AG08395 (cell line): ENCODE measurements at regions not wholly inside any gene's neighbourhood (a gene's known extent, or its start where the extent isn't known, plus 50 kb on each side); places are given as distances from the start of the nearest gene placed in this dataset.

Source experiments
- DNase-seq: peaks from one replicate; pipeline ENCODE4 v3.0.0; 2012; ENCODE audit warnings: mixed read lengths, low spot score

DNA sequence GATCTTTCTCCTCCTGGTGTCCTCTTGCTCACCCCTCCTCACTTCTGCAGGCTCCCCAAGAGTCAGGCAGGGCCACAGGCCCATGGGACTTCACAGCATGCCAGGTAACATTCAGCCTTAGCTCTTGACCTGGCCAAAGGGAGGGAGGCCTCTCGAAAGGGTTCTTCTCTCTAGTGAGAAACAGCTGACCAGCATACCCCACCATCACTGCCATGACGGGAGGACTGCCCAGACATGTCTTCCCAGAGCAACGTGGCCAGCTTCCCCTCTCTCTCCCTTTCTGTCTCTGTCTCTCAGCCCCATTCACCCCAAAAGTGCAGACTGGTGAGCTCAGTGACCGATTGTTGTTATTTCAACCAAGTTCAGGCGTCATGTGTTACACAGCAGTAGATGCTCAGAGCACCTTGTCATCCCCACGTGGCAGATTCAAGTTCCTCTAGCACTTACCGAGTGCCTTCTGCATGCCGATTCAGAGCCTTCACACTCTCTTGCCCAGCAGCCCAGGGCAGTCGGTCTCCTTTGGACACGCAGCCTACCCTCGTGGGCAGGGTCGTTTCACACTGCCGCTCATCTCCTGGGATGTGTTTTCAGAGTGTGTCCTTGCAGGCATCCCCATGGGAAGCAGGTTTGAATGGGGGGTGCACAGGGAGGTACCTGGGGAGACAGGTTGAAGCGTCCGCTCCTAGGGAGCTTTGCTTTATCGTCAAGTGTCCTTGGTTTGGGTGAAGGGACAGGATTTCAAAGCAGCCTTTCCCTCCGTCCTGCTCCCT is 259.9 kb downstream of the NDUFA10 start:
- DNase-seq = no peak

DNA sequence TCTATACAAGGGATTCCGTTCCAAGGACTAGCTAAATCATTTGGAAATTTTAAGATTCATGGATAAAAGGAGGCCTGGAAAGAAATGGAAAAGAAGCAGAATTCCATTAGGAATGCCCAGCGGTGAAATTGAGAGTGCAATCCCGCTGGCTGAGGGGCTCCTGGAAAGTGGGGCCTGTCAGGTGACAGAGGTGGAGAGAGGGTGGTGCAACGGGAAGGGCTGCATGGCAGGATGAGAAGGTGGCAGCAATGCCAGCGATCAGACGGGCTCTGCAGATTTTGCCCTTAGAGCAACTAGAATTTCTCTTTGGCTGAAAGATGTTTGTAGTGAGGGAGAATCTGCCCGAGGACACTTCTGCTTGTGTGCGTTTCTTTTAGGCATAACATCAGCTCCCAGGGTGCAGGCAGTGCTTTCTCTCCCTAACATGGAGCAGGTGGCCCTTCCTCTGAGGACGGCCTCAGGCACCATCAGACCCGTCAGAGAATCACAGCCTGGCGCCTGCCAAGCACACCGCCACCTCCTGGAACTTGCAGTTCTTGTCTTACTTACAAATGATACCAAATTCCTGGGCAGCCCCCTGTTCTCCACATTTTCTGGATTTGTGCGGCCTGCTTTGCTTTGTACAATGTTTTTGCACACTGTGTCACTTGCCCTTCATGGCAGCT is 261.6 kb downstream of the NDUFA10 start:
- no peak for DNase-seq

DNA sequence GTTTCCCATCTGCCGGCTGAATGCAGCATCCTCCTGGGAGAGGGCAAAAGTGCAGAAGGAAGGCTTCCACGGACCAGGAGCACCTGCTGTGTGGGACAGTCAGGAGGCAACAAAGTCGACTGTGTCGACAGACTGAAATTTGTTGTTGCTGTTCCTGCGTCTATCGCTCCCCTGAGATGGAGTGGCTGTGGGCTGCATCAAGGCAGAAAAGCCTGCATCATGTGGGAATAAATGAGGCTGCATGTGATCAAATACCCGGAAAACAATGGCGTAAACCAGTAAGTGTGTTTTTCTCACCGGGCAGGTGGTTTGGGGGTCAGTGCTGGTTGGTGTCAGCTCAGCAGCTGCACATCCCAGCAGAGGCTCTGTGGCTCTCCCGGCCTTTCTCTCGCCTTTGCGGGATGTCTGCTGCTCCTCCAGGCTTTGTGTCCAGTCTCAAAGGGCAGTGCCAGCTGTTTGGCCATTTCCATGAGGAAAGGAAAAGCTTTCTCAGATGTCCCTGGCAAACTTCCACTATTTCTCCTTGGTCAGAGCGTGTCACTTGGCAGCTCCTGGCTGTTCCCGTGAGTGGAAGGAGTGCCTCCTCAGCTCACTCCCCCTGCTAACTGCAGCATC is 262.4 kb downstream of the NDUFA10 start:
- no peak for DNase-seq

DNA sequence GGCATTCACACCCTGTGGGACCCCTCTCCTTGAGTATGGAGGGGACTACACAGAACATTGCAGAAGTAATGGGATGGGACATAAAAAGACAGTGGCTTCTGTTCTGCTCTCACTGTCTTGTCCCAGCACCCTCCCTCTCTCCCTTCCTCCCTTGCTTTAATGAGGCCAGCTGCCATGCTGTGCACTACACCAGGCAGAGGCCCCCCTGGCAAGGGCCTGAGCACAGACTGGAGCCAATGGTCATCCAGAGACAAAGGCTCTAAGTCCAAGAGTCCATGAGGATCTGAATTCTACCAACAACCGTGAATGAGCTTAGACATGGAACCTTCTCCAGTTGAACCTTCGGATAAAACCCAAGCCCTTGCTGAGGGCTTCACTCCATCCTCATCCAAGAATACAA is 263.0 kb downstream of the NDUFA10 start:
- DNase-seq = no peak

DNA sequence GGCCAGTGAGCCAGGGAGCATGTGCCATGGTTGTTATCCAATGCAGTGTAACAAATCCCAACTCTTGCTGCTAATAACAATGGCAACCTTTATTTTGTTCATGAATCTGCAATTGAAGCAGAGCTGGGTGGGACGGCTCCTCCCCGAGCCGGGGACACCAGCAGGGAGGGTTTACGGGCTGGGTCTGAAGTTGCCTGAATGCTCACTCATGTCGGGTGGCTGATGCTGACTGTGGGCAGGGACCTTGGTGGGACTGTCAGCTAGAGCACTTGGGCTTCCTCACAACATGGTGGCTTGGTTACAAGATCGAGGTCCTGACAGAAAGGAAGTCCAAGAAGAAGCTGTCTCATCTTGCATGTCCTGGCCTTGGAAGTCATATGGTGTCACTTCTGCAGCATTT is 264.5 kb downstream of the NDUFA10 start:
- DNase-seq = no peak

DNA sequence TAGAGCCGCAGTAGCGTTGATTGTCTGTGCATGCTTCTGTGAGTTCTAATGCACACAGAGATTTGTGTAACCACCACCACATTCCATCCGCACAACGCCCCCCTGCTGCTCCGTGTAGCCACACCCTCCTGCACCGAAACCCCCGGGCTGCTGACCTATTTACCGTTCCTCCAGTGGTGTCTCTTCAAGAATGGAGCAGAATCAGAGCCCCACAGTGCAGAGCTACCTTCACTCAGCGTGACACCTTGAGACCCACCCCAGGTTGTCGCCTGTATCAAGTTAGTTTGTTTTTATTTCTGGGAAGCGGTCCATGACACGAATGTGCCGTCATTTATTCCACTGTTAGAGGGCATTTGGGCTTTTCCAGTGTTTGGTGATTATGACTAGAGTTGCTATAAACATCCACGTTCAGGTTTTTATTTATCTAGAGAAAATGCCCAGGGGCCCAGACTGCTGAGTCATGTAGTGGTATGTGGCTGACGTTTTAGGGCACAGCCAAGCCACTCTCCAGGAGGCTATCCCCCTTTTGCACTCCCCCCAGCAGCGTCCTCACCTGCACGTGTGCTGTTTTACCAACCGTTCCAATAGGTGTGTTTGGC is 266.8 kb downstream of the NDUFA10 start:
- peak; percentile 5 for DNase-seq

DNA sequence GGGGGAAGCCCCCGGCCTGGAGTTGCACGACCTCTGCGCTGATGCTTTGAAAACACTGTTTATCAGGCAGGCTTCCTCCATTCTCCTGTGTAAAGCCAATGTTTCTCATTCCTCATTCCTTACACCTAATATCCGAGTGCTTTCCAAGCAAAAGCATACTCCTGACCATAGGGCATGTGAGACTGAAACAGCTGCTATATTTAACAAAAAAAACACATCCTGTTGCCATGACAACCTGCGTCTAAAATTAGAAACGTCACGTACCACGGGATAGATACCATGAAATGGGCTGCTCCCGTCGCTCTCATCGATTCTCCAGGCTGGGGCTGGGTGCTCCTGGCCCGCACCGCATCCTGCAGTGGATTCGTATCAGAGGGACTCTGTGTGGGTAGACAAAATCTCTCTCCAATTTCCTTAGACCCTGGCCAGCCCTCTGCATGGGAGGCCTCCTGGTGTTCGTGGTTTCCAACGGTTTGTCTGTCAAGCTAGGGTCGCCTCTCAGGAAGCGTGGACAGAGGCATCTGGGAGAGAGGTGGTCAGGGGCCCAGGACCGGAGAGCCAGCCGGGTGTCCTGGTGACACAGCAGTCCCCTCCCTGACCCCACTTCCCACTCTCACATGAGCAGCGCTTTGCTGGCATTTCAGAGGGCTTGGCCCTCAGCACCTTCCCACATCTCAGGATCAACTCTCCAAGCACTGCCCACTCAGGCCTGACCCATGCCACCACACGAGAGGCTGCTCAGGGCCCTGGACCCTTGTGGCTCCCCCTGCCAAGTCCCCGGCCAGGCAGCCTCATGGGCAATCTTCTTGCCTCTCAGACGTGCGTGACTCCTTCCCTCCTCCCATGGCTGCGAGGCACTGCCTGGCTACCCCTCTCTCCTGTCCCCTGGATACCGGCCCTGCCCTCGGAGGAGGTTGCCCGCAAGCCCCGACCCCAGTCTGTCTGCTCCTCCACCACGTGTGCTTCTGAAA is 268.1 kb downstream of the NDUFA10 start:
- DNase-seq = no peak

DNA sequence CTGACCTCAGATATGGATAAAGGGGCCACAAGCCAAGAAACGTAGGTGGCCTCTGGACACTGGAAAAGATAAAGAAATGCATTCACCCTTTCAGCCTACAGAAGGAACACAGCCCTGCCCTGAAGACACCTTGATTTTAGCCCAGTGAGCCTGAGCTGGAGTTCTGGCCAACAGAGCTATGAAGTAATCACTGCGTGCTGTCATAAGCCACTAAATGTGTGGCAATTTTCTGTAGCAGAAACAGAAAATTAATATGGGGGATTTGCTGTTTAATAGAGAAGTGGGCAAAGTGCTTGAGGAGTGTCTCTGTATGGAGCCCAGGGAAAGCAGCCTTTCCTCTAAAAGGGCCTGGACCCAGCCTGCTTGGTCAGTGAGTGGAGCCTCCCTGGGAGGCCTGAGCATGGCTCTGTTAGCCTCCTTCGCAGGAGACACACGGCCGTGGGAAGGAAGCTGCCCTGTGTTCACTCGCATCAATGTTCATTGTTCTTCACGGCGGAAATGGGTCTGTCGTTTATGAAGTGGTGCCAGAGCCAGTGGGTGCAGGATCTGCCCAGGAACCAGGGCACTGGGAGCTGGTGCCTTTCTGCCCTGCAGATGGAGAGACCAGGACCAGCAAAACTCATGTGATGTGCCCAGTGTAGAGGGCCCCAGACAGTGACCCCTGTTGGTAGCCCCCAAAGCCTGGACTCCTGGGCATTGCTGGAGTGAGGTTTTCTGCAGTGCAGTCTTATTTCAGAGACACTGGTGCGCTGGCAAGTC is 268.9 kb downstream of the NDUFA10 start:
- no peak for DNase-seq

DNA sequence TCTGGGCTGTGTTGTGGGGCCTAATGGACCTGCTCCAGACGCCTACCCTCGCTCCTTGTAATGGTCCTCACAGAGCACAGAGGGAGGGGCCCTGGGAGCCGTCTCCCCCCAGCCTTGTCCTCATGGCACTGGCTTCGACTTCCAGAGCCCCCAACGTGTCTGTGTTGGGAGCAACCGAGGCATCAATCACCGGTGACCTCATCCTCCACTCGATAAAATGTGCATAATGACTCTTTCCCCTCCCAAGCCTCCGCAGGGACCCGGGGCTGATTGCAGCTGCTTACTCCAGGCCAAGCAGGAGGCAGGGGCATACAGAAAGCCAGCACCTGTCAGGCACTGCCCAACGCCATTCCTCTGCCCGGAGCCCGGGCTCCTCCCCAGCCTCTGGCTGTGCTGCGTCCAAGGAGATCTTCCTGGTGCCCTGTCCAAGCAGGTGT is 271.7 kb downstream of the NDUFA10 start:
- DNase-seq = no peak

DNA sequence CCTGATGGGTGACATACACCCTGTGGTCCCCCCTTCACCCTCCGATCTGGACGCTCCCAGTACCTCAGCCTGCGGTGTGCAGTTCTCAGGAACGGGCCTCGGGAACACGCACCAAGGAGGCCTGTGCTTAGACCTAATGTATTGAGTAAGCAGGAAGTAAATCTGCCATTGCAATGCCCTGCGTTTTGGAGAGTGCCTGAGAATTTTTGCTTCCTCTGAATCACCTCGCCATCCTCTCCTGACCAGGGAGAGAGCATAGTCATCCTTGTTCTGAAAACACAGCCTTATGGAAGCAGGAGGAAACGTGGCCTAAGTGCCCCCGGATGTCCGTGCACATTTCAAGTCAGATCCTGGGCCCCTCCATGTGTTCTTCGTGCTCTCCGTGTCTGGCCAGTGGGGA is 272.2 kb downstream of the NDUFA10 start:
- no peak for DNase-seq

DNA sequence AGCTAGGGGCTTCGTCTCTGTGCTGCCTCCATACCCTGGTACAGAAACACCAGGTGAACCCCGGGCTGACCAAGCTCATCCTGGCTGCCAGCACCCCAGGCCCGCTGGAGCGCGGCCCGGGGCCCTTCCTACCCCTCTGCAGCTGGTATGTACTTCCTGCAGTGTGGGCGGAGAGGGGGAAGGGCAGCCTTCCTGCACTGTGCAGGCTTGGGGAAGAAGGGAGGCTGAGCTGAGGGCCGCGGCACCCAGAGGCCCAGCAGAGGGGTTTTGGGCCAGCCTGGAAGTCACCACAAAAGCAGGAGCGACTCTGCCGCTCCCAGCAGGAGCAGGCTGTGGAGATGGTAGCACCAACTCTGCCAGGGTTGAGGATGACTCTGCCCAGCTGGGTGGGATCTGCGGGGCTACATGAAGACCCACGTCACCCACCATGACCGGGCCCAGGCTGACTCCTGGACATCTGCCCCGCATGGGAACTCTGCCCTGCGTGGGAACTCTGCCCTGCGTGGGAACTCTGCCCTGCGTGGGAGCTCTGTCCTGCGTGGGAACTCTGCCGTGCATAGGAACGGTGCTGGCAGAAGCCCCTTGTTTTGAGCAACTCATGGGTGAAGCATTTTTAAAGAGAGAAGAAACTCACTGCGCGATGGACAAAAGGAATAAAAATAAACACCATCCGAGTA is 273.3 kb downstream of the NDUFA10 start:
- DNase-seq = no peak

DNA sequence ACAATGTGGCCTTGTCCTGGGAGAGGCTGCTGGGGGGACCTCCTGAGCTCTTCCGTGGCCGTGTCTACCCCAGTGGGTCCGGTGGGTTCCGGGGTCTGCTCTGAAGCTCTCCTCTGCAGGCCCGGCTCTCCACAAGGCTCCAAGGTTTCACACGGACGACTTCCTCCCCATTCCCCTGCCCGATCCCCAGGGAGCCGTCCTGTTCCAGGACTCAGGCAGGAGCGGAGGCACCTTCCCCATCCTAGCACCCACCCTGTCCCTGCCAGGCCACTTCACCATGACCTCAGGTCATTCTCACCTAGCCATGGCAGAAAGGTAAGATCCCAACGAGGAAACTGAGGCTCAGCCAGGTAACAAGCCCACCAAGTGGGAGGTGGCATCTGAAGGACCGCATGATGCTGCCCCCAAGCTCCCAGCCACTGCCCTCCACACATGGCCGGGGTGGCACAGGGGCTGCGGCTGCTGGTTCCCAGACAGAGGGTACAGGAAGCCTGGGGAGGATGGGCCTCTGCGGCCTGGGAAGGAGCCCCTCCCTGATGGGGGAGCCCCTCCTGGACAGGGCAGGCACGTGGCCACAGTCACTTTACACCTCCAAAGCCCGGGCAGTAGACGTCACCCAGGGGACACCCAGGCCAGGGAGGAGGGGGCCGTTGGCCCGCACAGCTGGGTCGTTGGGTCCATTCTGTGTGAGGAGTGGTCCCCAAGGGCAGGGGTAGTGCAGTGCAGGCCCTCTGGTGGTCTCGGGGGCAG is 274.0 kb downstream of the NDUFA10 start:
- no peak for DNase-seq

DNA sequence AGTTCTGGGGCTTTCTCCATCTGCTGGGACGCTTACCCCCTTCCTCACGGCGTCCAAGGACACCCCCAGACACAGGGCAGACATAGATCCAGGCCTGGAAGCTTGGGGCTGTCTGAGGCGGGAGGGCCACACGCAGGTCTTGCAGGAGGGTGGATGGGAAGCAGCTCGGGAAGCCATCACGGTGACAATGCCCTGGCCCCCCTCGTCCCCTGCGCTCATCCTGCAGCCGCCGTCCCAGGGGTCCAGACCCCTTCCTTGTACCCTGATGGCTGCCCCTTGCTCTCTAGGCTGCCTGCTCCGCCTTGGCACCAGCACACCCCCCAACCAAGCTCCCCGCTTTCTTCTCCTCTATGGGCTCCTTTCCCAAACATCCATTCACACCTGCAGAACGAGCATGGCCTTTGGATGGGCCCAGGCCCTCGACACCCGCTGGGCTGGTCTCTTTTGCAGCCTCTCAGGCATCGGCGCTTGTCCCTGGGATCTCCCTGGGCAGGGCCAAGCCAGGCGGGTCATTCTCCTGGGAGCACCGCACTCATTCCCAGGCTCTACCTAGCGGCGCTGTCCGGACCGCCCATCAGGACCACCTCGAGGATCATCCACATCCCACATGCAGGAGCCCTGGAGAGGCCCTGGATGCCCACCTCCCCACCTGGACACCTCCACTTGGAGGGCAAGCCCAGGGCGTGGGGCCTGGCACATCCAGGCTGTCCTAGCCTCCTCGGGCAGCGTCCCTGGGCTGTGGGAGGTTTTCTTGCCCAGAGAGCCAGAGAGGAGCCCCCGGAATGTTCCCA is 274.9 kb downstream of the NDUFA10 start:
- no peak for DNase-seq

DNA sequence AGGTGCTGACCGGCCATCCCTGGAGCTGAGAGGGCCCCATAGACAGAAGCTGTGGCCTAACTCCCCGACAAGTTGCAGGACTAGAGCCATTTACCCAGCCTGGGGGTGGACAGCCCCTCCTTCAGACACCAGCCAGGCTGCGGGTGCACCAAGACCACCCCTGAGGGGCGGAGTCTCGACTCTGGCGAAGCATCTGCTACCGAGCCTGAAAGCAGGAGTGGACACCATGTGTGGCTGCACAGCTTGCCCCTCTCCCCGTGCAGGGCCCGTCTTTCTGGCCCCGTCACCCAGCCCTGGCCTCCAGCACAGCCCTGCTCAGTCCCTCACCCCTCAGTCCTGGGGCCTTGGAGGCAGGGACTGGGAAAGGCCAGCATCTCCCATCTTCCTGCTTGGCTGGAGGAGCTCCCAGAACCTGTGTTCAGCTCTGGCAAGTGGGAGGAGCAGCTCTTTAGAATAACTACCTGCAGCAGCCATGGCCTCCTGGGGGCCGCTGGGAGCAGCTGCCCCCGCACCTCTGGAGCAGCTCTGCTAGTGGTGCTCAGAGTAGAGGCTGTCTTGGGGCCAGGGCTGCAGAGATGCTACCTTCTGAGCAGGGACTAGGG is 275.8 kb downstream of the NDUFA10 start:
- DNase-seq = no peak

DNA sequence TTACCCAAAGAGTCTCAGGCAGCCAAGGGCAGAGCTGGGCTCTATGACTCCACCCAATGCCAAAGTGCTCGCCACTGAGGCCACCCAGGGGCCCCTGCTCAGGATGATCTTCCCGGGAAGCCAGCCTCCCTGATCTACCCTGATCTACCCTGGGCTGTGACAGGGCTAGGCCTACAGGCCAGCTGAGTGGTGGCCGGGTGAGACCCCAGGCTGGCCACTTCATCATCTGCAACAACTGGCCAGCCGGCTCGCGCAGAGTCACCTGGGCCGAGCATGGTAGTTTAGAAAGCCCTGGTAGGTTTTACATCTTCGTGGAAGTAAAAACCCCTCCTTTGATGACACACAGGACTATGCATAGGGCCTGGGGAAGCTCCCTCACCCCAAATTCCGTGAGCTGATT is 276.3 kb downstream of the NDUFA10 start:
- no peak for DNase-seq

DNA sequence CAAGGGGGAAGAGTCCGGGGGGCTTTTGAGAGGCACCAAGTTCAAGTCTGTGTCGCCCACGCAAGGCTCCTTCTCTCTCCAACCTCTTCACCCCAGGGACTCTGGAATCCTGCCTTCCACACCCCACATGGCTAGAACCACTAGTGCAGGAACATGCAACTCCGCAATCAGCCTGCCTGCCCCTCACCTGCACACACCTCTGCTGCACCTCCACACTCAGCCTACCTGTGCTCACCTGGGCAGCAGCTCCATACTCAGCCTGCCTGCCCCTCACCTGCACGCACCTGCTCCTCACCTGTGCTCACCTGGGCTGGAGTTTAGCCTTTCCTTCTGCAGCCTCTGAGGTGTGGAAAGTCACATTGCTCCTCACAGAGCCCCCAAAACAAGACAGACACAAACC is 277.4 kb downstream of the NDUFA10 start:
- DNase-seq = no peak

DNA sequence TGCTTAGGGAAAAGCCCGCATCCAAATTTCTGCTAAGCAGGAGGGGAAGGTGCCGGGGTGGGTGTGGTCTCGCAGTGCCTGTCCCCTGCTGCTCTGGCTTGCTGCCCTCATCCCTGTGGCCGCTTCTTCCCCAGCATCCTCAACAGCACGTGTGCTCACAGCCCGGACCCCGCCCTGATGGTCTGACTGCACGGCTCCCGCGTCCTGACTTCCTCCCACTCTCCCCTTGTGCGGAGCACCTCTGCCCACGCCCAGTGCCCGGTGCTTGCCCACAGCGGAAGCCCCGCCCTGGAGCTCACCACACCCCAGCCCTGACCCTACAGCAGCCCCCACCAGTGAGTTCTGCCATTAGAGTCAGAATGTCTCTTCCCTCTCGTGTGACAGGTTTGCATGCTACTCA is 277.9 kb downstream of the NDUFA10 start:
- no peak for DNase-seq

DNA sequence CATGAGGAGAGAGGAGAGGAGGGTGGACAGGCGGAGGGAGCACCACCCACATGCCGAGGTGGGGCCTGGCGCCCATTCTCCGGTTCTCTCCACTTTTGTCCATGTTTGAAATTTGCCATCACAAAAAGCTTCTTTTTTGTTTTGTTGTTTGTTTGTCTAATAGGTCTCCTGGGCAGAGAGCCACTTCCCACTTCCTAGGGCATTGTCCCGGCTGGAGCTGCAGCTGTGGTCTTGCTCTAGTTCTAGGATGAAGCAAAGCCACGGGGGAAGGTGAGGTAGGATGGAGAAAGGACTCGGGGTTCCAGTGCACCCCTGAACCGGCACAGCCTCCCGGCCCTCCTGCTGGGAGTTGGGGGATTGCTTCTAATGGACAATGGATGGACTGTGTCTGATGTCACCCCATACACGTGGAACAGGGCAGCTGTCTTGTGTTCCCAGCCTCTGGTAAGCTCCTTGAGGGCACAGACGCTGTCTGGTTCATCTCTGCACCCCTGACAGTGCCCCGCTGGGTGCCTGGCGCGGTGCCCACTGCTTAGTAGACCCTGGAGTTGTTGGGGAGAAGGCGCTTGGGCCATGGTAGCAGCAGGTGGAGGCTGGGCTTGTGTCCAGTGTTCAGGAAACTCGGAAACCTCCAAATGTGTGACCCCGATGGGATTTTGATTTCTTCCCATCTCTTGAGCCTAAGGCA is 278.4 kb downstream of the NDUFA10 start:
- DNase-seq = no peak
